SK-N-SH treated with all-trans-retinoic acid at 6 μM for 48 hours (cell line): ENCODE measurements at regions not wholly inside any gene's neighbourhood (a gene's known extent, or its start where the extent isn't known, plus 50 kb on each side); places are given as distances from the start of the nearest gene placed in this dataset.

ENCODE experiments used
- CSDC2 ChIP-seq: fragments of 250-450 bp; sonication (Bioruptor Pico); IDR thresholded peaks from 2 replicates; pipeline ENCODE4 v1.5.0; 2020; ENCODE audit warnings: mild to moderate bottlenecking, moderate library complexity
- GLIS3 ChIP-seq: fragments of 250-450 bp; sonication (Bioruptor Pico); IDR thresholded peaks from 2 replicates; pipeline ENCODE4 v1.5.0; 2020; ENCODE audit warnings: mild to moderate bottlenecking, moderate library complexity
- RARB ChIP-seq: fragments of 250-450 bp; sonication (Bioruptor Pico); IDR thresholded peaks from 2 replicates; pipeline ENCODE4 v1.8.0; 2021; ENCODE audit warnings: mild to moderate bottlenecking, moderate library complexity
- SNAI2 ChIP-seq: fragments of 250-450 bp; sonication (Bioruptor Pico); IDR thresholded peaks from 2 replicates; pipeline ENCODE4 v1.5.0; 2020; ENCODE audit warnings: mild to moderate bottlenecking, moderate library complexity
- ZC3H10 ChIP-seq: fragments of 250-450 bp; sonication (Bioruptor Pico); IDR thresholded peaks from 2 replicates; pipeline ENCODE4 v1.5.1; 2021; ENCODE audit warnings: mild to moderate bottlenecking, moderate library complexity
- ZFP3 ChIP-seq: fragments of 250-450 bp; sonication (Bioruptor Pico); IDR thresholded peaks from 2 replicates; pipeline ENCODE4 v1.5.0; 2020; ENCODE audit warnings: mild to moderate bottlenecking, moderate library complexity
- ZNF70 ChIP-seq: fragments of 450-650 bp; formaldehyde crosslinking; IDR thresholded peaks from 2 replicates; pipeline ENCODE4 v1.5.0; 2020; ENCODE audit warnings: mild to moderate bottlenecking, moderate library complexity
- TF ChIP-seq, protein P1 (sequence below): fragments of 250-450 bp; sonication (Bioruptor Pico); IDR thresholded peaks from 2 replicates; pipeline ENCODE4 v1.8.0; 2020; ENCODE audit warnings: mild to moderate bottlenecking, moderate library complexity, borderline replicate concordance
- TF ChIP-seq, protein P2 (sequence below): fragments of 250-450 bp; sonication (Bioruptor Pico); IDR thresholded peaks from 2 replicates; pipeline ENCODE4 v1.5.1; 2021; ENCODE audit warnings: mild to moderate bottlenecking, moderate library complexity
- TF ChIP-seq, protein P3 (sequence below): fragments of 250-450 bp; sonication (Bioruptor Pico); IDR thresholded peaks from 2 replicates; pipeline ENCODE4 v1.8.0; 2021; ENCODE audit warnings: low read depth, mild to moderate bottlenecking, moderate library complexity, borderline replicate concordance
- TF ChIP-seq, protein P4 (sequence below): fragments of 250-450 bp; sonication (Bioruptor Pico); IDR thresholded peaks from 2 replicates; pipeline ENCODE4 v1.5.1; 2020; ENCODE audit warnings: low read depth, mild to moderate bottlenecking, moderate library complexity

DNA sequence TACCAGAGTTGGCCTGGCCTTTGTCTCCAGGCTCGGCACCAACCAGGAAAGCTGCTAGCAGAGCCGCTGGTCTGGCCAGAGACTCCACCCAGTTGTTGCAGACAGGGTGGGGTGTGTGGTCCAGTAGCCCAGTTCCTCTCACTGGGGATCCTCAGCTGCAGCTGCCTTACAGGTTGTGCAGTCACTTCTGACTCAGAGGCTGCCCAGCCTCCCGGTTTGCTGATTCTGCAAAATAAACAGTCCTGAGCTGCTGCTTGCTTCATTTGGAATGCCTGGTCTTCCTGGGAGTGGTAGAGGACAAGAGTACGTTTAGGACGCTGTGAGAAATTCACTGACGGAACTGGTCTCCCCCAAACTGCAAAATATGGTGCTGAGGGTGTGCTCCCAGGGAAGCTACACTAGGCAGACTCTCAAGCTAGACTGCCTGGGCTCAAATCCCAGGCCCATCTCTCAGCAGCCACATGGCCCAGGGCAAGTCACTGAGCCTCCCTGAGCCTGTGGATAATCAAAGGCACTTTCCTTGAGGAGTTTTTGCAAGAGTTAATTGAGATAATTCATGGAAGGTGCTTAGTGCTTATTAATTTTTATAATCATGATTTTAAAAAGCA is 246.1 kb downstream of the TFAP2C start:
- TF ChIP-seq, protein P1, sequence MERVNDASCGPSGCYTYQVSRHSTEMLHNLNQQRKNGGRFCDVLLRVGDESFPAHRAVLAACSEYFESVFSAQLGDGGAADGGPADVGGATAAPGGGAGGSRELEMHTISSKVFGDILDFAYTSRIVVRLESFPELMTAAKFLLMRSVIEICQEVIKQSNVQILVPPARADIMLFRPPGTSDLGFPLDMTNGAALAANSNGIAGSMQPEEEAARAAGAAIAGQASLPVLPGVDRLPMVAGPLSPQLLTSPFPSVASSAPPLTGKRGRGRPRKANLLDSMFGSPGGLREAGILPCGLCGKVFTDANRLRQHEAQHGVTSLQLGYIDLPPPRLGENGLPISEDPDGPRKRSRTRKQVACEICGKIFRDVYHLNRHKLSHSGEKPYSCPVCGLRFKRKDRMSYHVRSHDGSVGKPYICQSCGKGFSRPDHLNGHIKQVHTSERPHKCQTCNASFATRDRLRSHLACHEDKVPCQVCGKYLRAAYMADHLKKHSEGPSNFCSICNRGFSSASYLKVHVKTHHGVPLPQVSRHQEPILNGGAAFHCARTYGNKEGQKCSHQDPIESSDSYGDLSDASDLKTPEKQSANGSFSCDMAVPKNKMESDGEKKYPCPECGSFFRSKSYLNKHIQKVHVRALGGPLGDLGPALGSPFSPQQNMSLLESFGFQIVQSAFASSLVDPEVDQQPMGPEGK, result no peak
- TF ChIP-seq RARB (CRISPR knock-in tag), result no peak
- TF ChIP-seq, protein P2, sequence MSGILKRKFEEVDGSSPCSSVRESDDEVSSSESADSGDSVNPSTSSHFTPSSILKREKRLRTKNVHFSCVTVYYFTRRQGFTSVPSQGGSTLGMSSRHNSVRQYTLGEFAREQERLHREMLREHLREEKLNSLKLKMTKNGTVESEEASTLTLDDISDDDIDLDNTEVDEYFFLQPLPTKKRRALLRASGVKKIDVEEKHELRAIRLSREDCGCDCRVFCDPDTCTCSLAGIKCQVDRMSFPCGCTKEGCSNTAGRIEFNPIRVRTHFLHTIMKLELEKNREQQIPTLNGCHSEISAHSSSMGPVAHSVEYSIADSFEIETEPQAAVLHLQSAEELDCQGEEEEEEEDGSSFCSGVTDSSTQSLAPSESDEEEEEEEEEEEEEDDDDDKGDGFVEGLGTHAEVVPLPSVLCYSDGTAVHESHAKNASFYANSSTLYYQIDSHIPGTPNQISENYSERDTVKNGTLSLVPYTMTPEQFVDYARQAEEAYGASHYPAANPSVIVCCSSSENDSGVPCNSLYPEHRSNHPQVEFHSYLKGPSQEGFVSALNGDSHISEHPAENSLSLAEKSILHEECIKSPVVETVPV (CRISPR knock-in tag), result no peak
- no peak for TF ChIP-seq ZC3H10 (CRISPR knock-in tag)
- TF ChIP-seq, protein P3, sequence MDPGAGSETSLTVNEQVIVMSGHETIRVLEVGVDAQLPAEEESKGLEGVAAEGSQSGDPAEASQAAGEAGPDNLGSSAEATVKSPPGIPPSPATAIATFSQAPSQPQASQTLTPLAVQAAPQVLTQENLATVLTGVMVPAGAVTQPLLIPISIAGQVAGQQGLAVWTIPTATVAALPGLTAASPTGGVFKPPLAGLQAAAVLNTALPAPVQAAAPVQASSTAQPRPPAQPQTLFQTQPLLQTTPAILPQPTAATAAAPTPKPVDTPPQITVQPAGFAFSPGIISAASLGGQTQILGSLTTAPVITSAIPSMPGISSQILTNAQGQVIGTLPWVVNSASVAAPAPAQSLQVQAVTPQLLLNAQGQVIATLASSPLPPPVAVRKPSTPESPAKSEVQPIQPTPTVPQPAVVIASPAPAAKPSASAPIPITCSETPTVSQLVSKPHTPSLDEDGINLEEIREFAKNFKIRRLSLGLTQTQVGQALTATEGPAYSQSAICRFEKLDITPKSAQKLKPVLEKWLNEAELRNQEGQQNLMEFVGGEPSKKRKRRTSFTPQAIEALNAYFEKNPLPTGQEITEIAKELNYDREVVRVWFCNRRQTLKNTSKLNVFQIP (CRISPR knock-in tag), result no peak
- TF ChIP-seq ZNF70 (CRISPR knock-in tag), result no peak
- TF ChIP-seq GLIS3 (CRISPR knock-in tag), result no peak
- no peak for TF ChIP-seq ZFP3 (CRISPR knock-in tag)
- TF ChIP-seq SNAI2, result no peak
- TF ChIP-seq, protein P4, sequence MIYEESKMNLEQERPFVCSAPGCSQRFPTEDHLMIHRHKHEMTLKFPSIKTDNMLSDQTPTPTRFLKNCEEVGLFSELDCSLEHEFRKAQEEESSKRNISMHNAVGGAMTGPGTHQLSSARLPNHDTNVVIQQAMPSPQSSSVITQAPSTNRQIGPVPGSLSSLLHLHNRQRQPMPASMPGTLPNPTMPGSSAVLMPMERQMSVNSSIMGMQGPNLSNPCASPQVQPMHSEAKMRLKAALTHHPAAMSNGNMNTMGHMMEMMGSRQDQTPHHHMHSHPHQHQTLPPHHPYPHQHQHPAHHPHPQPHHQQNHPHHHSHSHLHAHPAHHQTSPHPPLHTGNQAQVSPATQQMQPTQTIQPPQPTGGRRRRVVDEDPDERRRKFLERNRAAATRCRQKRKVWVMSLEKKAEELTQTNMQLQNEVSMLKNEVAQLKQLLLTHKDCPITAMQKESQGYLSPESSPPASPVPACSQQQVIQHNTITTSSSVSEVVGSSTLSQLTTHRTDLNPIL (CRISPR knock-in tag), result no peak
- TF ChIP-seq CSDC2 (CRISPR knock-in tag), result no peak
